HG03103 (cell line): ENCODE measurements at regions not wholly inside any gene's neighbourhood (a gene's known extent, or its start where the extent isn't known, plus 50 kb on each side); places are given as distances from the start of the nearest gene placed in this dataset.
"Not testable (repeated sequence)": the region's sequence is repeated elsewhere in the genome, so short reads cannot be mapped to it uniquely, and the experiment has no call there.

ENCODE experiments used
- ATAC-seq: cut with Tn5 transposase; IDR thresholded peaks from one replicate; pipeline ENCODE4 v1.9.1; 2021; ENCODE audit warnings: low read depth; ENCODE audit not compliant: unreplicated experiment

DNA sequence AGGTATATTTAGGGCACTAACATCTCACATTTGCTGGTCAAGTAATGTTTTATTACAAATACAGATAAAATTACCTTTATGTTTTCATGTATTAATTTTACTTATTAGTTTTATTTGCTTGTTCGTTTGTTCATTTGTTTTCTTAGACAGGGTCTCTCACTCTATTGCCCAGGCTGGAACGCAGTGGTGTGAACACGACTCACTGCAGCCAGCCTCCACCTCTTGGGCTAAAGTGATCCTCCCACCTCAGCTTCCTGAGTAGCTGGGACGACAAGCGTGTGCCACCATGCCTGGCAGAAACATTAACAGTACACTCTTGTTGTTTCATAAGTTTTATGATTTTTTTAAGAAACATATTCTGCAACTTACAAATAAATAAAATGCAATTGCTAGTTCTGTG is 123.2 kb downstream of the ZNF608 start:
- ATAC-seq, result no peak

DNA sequence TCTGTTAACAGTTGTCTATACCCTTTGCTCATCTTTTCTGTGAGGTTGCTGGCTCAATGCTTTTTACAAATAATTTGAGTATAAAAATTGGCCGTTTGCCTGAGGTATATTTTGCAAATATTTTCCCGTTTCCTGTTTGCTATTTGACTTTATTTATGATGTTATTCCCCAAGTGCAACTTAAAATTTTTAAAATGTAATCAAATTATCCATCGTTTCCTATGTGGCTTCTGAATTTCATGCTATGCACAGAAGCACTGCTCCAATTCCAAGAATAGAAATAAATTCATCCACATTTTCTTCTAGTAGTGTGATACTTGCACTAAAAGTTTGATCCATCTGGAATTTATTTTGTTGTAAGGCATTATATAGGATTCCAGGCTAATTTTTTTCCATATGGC is 123.6 kb downstream of the ZNF608 start:
- no peak for ATAC-seq

DNA sequence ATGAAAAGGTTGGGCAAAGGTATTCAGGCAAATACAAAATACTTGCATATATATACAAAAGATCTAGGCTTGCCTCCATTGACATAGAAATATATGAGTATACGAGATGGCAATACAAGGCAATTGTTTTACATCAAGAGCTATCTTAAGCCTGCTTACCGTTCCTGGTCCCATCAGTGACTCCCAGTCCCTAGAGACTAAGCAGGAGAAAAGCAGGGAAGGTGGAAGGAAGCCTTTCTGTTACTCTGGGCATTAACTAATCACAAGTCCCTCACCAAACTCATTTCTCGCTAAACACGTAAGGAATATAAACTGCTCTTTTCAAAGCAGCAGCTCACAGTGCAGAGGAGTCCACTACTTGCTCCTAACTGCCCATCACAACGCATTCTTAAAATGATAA is 125.2 kb downstream of the ZNF608 start:
- ATAC-seq, result no peak

DNA sequence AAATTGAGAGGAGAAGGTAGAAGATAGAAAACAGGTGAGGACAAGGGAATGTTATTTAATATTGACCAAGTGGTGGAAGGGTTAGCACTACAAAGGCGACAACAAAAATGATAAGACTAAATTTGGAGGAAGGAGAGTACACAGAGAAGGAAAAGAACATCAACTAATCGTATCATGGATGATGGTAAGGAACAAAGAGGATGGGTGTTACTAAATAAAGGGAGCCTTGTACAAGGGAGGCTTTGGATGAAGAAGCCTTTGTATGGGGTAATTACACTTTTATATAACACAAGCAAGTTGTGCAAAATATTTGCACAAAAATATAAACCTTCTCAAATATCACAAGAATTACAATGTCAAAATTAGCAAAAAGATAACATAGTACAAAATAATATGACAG is 125.7 kb downstream of the ZNF608 start:
- no peak for ATAC-seq

DNA sequence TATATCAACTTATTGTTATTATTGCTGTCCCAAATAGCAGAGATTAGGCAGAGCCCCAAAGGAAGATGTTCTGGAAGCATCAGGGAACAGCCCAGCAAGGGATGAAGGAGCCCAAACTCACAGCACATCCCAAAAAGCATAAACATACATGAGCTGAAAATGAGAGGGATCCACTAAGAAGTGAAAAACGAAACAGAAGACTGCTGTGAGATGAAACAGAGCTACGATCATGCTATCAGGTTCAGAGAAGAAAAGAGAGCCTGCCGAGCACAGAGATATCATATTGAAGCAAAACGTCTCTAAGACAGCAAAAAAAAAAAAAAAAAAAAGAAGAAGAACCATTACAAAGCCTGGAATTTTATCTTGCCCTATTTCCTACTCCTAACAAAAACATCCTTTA is 127.3 kb downstream of the ZNF608 start:
- ATAC-seq, result no peak

- ATAC-seq, result no peak
Measured at GRCh38 chr5:124617787-124618186, 128.7 kb downstream of the ZNF608 start.

GRCh38 chr5:124614836-124615385 is 131.5 kb downstream of the ZNF608 start:
- no peak for ATAC-seq

DNA sequence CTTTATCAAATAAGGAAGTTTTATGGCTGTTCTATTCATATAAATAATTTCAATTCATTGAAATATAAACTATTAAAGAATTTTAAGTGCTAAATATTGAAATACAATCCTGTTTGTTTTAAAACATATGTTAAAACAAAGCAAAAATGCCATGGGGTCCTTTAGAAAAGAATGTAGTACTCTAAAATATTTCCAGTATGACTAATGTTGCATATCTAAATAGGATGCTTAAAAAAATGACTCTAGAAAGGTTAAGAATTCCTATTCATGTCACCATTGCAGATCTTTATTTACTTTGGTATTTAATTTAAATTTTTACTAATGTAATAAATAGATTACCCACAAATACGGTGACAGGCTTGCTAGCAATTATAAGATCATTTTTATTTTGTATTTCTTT is 132.3 kb downstream of the ZNF608 start:
- ATAC-seq, result no peak

- ATAC-seq, result no peak
Measured at GRCh38 chr5:124613273-124613953, 133.0 kb downstream of the ZNF608 start.

DNA sequence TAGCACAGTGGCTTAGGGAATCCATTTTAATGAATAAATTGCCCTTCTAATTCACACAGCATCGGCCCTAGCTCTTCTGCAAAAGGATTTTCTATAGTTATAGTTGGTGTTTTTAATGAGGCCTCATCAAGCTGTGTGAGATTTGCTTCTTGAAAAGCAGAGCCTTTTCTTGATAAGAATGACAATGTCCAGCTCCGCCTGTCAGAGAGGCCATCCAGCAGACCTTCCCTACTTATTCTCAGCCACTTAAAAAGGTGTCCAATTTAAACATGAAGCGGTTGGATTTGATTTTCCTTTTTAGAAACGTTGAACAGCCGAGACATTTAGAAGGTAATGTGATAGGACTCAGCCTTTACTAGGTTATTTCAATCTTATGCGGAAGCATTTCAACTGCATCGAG is 134.4 kb downstream of the ZNF608 start:
- ATAC-seq, result no peak

DNA sequence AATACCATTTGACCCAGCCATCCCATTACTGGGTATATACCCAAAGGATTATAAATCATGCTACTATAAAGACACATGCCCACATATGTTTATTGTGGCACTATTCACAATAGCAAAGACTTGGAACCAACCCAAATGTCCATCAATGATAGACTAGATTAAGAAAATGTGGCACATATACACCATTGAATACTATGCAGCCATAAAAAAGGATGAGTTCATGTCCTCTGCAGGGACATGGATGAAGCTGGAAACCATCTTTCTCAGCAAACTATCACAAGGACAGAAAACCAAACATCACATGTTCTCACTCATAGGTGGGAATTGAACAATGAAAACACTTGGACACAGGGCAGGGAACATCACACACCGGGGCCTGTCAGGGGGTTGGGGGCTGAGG is 135.2 kb downstream of the ZNF608 start:
- ATAC-seq, result not testable (repeated sequence)

DNA sequence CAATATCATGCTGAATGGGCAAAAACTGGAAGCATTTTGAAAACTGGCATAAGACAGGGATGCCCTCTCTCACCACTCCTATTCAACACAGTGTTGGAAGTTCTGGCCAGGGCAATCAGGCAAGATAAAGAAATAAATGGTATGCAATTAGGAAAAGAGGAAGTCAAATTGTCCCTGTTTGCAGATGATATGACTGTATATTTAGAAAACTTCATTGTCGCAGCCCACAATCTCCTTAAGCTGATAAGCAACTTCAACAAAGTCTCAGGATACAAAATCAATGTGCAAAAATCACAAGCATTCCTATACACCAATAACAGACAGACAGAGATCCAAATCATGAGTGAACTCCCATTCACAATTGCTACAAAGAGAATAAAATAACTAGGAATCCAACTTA is 136.8 kb downstream of the ZNF608 start:
- not testable (repeated sequence) for ATAC-seq

DNA sequence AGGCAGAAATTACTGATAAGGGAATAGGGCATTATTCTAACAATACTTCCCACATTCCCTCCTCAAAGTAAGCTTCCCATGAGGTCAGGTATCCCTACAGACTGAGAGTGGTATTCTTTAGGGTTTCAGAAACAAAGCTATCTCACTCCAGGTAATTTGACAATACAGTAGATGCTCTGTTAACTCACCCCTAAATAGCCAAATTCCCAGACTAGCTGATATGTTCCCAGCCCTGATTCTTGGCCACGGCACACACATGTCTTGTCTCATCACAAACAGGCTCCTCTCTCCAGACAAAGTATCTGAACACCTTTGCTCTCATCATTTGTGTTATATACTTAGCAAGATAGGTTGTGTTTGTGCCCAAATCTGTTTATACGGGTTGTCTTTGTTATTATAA is 139.9 kb downstream of the ZNF608 start:
- ATAC-seq, result no peak

DNA sequence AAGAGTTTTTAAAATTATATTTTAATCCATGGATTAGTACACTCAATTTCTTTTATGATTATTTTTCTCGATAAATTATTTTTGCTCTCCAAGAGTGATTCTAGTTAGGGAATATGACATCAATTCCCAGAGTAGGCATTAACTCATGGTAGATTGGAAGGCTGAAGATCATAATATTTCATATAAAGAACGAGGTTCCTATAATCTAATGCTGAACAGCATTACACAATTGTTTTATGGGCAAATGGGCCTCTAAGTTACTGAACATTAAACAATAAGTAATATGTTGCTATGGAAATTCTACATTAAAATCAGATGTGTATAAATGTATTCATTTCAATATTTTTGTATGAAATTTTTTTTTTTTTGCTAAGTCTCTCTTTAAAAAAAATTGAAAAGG is 140.3 kb downstream of the ZNF608 start:
- no peak for ATAC-seq

- no peak for ATAC-seq
Measured at GRCh38 chr5:124605541-124605940, 140.9 kb downstream of the ZNF608 start.

DNA sequence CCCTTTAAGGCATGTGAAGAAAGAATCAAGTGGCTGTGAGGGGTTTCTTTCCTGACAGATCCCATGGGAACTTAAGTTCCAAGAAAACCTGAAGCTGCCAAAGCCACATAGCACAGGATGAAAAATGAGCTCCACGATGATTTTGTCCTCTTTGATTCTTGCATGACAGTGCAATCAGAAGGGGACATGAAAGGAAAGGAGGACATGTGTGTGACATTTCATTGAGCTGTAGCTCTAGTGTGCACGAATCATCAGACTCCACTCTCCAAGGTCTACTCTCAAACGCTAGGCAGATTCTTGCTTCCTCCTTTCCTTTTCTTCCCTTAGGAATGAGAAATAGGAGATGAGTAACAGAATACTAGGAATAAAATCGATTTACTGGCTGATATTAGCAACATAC is 142.0 kb downstream of the ZNF608 start:
- ATAC-seq, result no peak

DNA sequence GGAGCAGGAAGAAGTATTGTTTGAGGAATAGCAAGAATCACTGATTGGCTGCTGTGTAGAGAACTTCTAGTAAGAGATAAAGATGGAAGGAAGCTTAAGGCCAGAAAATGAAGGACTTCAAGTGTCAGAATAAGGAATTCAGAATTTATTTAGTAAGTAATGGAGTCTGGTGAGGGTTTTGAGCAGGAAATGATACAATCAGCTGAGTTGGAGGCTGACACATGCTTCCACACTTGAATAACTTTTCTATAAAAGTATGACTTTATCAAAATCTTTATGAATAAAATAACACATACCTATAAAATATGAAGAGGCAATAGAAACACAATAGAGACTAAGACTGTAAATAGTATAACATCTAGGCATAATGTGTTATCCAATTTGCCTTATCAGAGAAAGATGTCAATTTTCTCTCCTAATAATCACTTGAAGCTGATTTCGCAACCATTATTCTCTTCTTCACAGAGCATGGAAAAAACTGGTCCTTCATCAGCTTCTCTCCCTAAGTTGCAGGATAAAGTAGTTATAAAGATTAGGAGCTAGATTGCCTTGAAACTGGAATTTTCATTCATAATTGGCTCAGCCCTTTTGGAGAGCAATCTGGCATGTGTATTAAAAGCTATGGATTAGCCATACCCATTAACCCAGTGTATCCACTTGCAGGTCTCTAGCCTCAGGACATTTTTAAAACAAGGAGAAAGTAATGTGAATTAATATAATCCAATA is 143.4 kb downstream of the ZNF608 start:
- no peak for ATAC-seq

DNA sequence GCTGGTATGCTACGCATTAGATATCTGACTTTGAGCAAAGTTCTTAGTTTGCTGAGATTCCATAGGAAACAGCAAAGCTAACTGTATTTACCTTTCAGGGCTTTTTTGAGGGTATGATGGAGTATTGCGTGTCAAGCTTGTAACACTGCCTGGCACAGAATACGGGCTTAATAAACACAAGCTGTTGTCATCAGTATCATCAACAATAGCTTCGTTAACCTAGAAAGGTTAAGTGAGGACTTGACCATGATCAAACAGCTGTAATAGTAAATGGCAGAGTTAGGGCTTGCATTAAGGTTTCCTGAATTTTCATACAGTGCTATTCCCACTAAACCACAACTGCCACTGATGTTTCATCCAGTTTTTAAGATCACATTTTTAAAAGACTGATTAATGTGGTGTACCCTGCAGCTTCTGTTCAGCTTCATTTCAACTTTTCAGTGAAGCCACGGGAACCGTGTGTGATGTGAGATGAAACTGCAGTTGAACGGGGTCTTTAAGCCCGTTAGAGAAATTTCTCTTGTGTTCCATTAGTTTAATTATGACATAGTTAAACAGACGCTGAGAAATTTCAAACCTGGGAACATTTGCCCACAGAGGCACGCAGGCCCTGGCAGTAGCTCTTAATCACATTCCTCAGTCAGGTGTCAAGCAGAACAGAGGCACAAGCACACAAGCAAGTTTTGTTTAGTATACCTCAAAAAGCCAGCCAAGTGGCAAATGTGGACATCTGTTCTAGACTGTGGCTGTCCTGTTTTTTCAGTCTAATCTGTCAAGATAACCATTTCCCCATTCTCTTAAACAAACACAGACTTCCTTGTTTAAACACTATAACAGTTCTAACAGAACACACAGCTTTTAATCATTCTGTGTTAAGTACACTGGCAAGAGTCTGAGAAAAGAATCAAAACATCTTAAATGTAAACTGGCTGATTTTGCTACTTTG is 147.1 kb downstream of the ZNF608 start:
- ATAC-seq, result no peak

DNA sequence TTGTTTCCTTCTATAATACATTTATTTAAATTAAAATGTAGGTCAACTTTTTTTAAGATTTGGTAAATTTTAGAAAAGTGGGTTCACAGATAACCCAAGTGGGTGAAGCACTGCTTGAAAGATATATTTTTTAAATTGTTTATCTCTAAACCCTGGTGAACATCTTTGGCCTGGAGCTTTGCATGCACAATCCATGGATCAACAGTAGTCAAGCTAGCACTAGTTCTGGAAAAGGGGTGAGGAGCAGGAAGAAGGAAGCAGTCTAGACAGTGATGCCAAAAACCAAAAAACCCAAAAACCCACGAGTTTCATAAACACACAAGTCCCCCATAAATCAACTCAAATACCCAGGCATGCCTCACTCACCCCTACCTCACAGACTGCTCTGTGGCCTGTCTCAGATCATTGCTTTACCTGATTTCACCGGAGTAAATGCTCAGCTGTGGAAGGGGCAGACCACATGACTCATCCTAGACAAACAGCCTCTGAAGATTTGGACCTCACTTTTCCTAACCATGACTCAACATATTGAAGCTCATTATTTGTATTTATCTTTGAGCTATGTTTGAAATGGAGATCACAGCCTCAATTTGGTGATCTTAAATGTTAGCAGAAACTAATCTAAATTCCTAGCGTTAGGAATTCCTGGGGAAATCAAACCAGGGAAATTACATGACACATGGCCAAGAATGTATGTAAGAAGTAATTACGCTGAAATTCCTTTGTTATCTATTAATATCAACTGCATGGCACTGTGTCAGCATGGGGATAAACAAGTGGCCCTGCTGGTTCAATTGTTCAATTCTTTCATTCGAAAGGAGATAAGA is 149.6 kb downstream of the ZNF608 start:
- no peak for ATAC-seq

DNA sequence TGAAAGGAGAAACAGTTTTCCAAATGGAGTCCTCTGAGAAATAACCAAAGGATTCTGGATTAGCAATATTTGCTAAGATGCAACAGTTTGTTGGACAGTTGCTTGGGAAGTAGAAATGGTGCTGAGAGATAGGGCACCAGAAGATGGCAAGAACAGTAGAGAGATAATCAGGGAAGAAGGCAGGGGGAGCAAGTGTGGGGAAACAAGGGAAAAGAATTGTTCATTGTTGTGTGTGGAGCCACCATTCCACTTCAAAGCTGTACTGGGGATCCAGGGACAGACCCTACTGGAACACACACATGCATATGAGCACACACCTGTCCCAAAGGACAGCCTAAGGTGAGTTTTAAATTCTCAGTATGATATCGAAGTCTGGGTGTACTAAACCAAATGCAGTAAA is 152.5 kb downstream of the ZNF608 start:
- no peak for ATAC-seq
